B cell (primary cell): ENCODE measurements at regions not wholly inside any gene's neighbourhood (a gene's known extent, or its start where the extent isn't known, plus 50 kb on each side); places are given as distances from the start of the nearest gene placed in this dataset.

Experiments
- ATAC-seq: fragments of 200-7000 bp; cut with Tn5 transposase; one replicate; pipeline ENCODE4 v1.10.0; 2021; ENCODE audit warnings: low read depth, mild to moderate bottlenecking, moderate number of reproducible peaks, moderate library complexity
- CTCF ChIA-PET: fragments of 350-600 bp; sonication (Branson Sonifier 250); formaldehyde crosslinking; loops from one replicate; lab custom pipeline; 2021; ENCODE audit warnings: antibody characterized with exemption, inconsistent platforms; lab: Charles Lee
- POLR2A ChIA-PET: fragments of 350-600 bp; sonication (Branson Sonifier 250); formaldehyde crosslinking; loops from one replicate; lab custom pipeline; 2021; ENCODE audit warnings: antibody characterized with exemption; lab: Charles Lee
- DNase-seq: peaks from one replicate; pipeline ENCODE4 v3.0.0; 2013
- H2AFZ ChIP-seq: 2 replicates; pipeline ENCODE4 v1.6.1; 2012; ENCODE audit warnings: mild to moderate bottlenecking, low read depth, low read length; ENCODE audit not compliant: insufficient read depth, poor library complexity, severe bottlenecking
- H3K27ac ChIP-seq, 2 donors: 1 replicate in 1 of 2; 2 replicates in 1 of 2; pipeline ENCODE4 v1.5.1; 2012 to 2013; ENCODE audit warnings: low read length in 2 of 2, mild to moderate bottlenecking in 2 of 2, moderate library complexity in 1 of 2
- H3K27me3 ChIP-seq, 4 experiments: fragments of 200-600 bp in 1 of 4; sonication (generic) in 1 of 4; replicated peaks in 1 of 4; 1 replicate in 2 of 4; 2 replicates in 2 of 4; pipeline versions ENCODE4 v1.6.1 to v1.7.0; 2013 to 2016; ENCODE audit warnings: low read length in 3 of 4, mild to moderate bottlenecking in 2 of 4, mixed read lengths in 1 of 4, moderate library complexity in 1 of 4; ENCODE audit not compliant: insufficient read depth in 4 of 4, control insufficient read depth in 3 of 4; ENCODE audit errors: control extremely low read depth in 1 of 4
- H3K36me3 ChIP-seq, 2 experiments: replicated peaks in 1 of 2; 1 replicate in 1 of 2; 2 replicates in 1 of 2; pipeline versions ENCODE4 v1.6.1 to v1.7.1; 2013; ENCODE audit warnings: low read length in 1 of 2; ENCODE audit not compliant: insufficient read depth in 2 of 2, control insufficient read depth in 1 of 2; ENCODE audit errors: control extremely low read depth in 1 of 2, extremely low read depth in 1 of 2
- H3K4me1 ChIP-seq, 2 donors: fragments of 200-600 bp in 1 of 2; sonication (generic) in 1 of 2; 1 replicate in 1 of 2; 2 replicates in 1 of 2; pipeline versions ENCODE4 v1.5.1 to v1.6.1; 2013 to 2017; ENCODE audit warnings: low read length in 2 of 2; ENCODE audit not compliant: control insufficient read depth in 2 of 2, insufficient read depth in 2 of 2
- H3K4me2 ChIP-seq: replicated peaks from 2 replicates; pipeline ENCODE3; 2012; ENCODE audit warnings: mild to moderate bottlenecking, low read depth, low read length; ENCODE audit not compliant: poor library complexity, severe bottlenecking
- H3K4me3 ChIP-seq, 5 experiments: fragments of 200-600 bp in 1 of 5; sonication (generic) in 1 of 5; 1 replicate in 3 of 5; 2 replicates in 2 of 5; pipeline versions ENCODE4 v1.5.1 to v1.7.0; 2011 to 2016; ENCODE audit warnings: low read length in 4 of 5, mild to moderate bottlenecking in 4 of 5, low read depth in 2 of 5, control low read depth in 1 of 5, moderate library complexity in 1 of 5; ENCODE audit not compliant: insufficient read depth in 1 of 5; ENCODE audit errors: control extremely low read depth in 1 of 5, extremely low read depth in 1 of 5
- H3K79me2 ChIP-seq: fragments of 200-600 bp; sonication (generic); one replicate; pipeline ENCODE4 v1.6.0; 2016; ENCODE audit warnings: low read length; ENCODE audit not compliant: control insufficient read depth, insufficient read depth
- H3K9ac ChIP-seq: fragments of 200-600 bp; sonication (generic); 2 replicates; pipeline ENCODE4 v1.6.1; 2017; ENCODE audit warnings: mild to moderate bottlenecking, low read length, moderate library complexity
- H3K9me3 ChIP-seq, 3 donors: one replicate each; pipeline versions ENCODE4 v1.6.1 to v1.7.1; 2013; ENCODE audit warnings: low read length in 2 of 3; ENCODE audit not compliant: control insufficient read depth in 2 of 3, insufficient read depth in 1 of 3; ENCODE audit errors: control extremely low read depth in 1 of 3
- H4K20me1 ChIP-seq: 2 replicates; pipeline ENCODE4 v1.6.0; 2012; ENCODE audit warnings: mild to moderate bottlenecking, low read length; ENCODE audit not compliant: insufficient read depth, control insufficient read depth, poor library complexity, severe bottlenecking
- H3K27ac Mint-ChIP-seq: one replicate; pipeline ENCODE4 v1.8.0; 2021; ENCODE audit warnings: mixed read lengths
- H3K27me3 Mint-ChIP-seq: one replicate; pipeline ENCODE4 v1.8.0; 2021; ENCODE audit warnings: mixed read lengths
- H3K4me1 Mint-ChIP-seq: one replicate; pipeline ENCODE4 v1.8.0; 2021; ENCODE audit warnings: mixed read lengths
- H3K4me3 Mint-ChIP-seq: one replicate; pipeline ENCODE4 v1.8.0; 2021; ENCODE audit warnings: mixed read lengths
- H3K9me3 Mint-ChIP-seq: one replicate; pipeline ENCODE4 v1.8.0; 2022; ENCODE audit warnings: mixed read lengths; ENCODE audit not compliant: insufficient read depth
- EZH2 ChIP-seq: IDR thresholded peaks from 2 replicates; pipeline ENCODE4 v1.6.1; 2012; ENCODE audit warnings: borderline replicate concordance, low read depth, mild to moderate bottlenecking, moderate library complexity, low read length; ENCODE audit not compliant: insufficient read depth, poor library complexity, severe bottlenecking
- WGBS: methylation state at CpG from one replicate; pipeline ENCODE4 v1.1.5; 2013; ENCODE audit warnings: missing lambda C conversion rate; ENCODE audit not compliant: insufficient coverage; 5-methylcytosine and 5-hydroxymethylcytosine counted together
- intact Hi-C: fragments of 100-400 bp; cut with micrococcal nuclease; formaldehyde crosslinking; loops from one replicate; pipeline ENCODE4 v1.10.0; 2022

DNA sequence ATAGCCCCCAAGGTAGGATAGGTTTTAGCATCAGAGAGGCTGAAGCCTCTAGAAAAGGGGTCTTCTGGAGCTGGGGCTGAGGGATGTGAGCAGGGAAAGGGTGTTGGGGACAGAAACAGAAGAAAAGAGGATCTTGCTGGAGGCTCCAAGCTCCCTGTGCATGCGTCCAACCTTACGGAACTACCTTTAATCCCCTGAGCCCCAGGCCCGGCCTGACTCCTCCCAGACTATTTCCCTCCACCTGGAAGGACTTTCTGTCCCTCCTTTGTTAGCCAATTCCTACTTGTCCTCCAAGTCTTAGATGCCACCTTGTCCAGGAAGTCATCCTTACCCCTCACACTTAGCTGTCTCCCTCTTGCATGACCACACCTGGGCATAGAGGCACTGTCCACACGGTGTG is 50.0 kb upstream of the VPS8 start:
- H3K9ac ChIP-seq = no peak overlapping the region
- no peaks in the 10 kb centered on the region for H3K27me3 ChIP-seq
- H3K9me3 ChIP-seq = no peaks in the 10 kb centered on the region
- ChIA-PET POLR2A (no interaction called here), CTCF (interaction anchor here (1.4 kb wide), 1 partner anchor 201 kb away, joined by 4 read pairs; the partner anchor contains the start of gene EPHB3)
- no peaks in the 10 kb centered on the region for H3K9me3 Mint-ChIP-seq
- intact Hi-C loops = no loop called here
- H3K27me3 Mint-ChIP-seq = peaks cover under 1% of the 10 kb centered on the region
- DNase-seq (no peak), ATAC-seq (no peak)
- no peaks in the 10 kb centered on the region for H3K36me3 ChIP-seq
- H3K4me3 Mint-ChIP-seq = no peak overlapping the region
- H3K4me1 ChIP-seq = peaks cover 22 to 30% of the 10 kb centered on the region in 2 donors
- no peak overlapping the region for H2AFZ ChIP-seq
- H4K20me1 ChIP-seq = no peaks in the 10 kb centered on the region
- TF ChIP-seq EZH2 = no peak
- H3K4me1 Mint-ChIP-seq = peaks cover 29% of the 10 kb centered on the region
- H3K79me2 ChIP-seq = no peaks in the 10 kb centered on the region
- WGBS = 93% methylated on average over 4 of the region's 4 CpGs
- no peak overlapping the region for H3K4me3 ChIP-seq
- no peak overlapping the region for H3K4me2 ChIP-seq
- no peak overlapping the region for H3K27ac Mint-ChIP-seq
- no peak overlapping the region for H3K27ac ChIP-seq
